Activated CD4-positive, alpha-beta T cell treated with anti-CD3 and anti-CD28 coated beads, Interleukin-2, amount 50 U/mL, for 24 hours (primary cell): ENCODE measurements at regions not wholly inside any gene's neighbourhood (a gene's known extent, or its start where the extent isn't known, plus 50 kb on each side); places are given as distances from the start of the nearest gene placed in this dataset.

Source experiments
- DNase-seq, 2 donors: peaks; one replicate each; pipeline ENCODE4 v3.0.0-alpha.2; 2020; ENCODE audit warnings: low read depth in 1 of 2, low spot score in 1 of 2

DNA sequence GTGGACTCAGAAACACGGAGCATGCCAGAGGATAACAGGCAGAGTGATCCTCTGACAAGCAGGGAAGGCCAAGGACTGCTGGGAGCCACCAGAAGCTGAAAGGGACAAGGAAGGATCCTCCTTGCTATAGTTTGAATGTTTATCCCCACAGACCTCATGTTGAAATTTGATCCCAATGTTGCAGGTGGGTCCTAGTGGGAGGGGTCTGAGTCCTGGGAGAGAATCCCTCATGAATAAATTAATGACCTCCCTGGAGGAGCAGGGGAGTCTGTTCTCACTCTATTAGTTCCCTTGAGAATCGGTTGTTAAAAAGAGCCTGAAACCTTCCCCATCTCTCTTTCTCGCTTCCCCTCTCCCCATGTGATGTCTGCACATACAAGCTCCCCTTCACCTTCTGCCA lies 124.4 kb downstream of the FBXO15 start:
- no peak for DNase-seq

DNA sequence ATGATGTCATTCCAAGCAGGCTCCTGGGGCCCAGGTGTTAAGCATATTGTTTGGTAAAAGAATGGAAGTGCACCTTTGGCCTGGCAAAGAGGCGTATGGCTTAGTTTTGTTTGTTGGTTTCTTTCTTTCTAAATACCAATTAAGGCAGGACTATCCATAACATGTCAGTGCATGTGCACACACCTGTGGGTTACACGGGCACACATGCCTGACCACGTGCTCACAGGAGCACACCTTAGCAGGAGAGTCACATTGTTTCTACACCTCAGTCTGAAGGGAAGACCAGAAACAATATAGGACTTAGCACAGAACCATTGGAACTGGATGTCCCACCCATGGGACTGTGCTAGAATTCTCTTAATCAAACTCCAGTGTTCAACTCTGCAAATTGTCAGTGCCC lies 127.8 kb downstream of the FBXO15 start:
- no peak for DNase-seq

DNA sequence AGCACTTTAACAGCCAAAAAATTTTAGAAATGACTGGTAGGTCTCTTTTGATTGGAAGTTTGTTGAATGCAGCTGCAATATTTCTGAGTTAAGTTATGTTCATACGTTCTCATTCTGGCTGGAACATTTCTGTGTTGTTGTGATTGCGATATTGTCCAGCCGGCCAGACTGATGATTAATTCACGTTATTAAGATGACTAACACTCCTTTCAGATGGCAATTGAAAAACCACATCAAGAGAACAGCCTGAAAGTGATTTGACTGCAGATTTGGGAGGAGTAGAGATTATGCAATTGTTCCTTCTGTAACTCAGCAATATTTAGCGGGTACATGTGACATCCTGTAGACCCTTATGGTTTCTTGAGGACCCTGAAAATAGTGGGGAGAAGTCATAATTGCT lies 133.7 kb downstream of the FBXO15 start:
- no peak for DNase-seq

DNA sequence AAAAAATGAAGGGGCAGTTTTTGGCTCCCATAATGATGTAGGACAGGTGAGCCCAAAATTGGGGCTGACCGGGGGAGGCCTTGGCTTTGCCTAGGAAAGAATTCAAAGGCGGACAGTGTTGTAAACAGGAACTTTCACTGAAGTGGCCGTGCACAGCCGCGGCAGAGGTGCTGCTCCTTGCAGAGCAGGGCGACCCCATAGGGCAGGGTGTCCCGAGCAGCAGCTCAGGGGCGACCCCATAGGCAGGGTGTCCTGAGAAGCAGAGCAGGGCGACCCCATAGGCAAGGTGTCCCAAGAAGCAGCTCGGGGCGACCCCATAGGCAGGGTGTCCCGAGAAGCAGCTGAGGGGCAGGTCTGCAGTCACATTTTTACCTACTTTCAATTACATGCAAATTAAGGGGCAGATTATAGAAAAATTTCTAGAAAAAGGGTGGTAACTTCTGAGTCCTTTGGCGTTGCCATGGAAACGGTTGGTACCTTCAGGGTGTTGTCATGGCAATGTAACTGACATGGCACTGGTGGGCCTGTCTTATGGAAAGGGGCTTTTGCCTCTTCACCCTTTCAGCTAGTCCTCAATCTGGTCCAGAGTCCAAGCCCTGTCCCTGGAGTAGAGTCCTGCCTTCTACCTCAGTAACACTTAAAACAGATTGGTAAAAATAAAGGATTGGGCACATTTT lies 134.5 kb downstream of the FBXO15 start:
- DNase-seq = no peak

DNA sequence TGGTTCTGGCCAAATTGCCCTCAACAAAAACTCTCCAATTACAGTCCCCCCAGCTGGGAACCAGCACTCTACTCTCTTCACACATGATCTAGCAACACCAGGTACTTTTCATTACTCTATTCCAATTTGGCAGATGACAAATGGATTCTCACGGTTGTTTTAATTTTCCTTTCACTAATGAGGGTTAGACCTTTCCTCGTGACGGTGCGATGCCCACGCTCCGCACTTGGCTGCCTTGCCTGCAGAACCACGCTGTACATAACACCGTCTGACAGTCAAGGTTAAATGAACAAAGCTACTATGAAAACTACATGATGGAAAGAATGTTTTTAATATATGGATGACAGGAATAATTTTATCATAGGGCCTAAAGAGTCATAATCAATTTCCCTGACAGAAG lies 141.5 kb downstream of the FBXO15 start:
- no peak for DNase-seq

DNA sequence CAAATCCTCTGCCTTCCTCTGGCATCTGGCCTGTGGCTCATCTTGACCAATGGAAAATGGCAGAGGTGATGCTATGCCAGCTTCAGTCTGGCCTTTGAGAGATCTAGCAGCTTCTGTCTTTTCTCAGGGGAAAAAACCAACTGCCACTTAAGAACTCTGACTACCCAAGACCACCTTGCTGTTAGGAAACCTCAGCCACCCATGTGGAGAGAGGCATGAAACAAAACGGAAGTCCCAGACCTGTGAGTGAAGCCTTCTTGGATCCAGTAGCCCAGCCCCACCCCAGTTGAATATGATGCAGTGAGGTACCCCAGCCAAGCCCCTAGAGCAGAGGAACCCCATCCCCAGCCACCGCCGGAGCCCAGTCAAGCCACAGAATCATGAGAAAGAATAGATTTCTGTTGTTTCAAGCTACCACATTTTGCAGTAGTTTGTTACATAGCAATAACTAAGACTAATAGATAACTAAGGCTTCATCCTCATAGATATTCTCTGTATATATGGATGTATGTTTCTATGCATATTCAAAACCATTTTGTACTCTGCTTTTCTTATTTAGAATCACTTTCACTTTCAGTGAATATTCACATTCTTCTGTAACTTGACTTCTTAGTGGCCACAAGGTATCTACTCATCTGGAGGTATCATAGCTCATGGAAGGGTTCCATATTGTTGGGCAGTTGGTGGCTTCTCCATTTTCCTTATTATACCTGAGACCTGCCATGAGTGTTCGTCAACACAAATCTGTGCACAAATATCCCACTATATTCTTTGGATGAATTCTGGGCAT lies 142.1 kb downstream of the FBXO15 start:
- no peak for DNase-seq

DNA sequence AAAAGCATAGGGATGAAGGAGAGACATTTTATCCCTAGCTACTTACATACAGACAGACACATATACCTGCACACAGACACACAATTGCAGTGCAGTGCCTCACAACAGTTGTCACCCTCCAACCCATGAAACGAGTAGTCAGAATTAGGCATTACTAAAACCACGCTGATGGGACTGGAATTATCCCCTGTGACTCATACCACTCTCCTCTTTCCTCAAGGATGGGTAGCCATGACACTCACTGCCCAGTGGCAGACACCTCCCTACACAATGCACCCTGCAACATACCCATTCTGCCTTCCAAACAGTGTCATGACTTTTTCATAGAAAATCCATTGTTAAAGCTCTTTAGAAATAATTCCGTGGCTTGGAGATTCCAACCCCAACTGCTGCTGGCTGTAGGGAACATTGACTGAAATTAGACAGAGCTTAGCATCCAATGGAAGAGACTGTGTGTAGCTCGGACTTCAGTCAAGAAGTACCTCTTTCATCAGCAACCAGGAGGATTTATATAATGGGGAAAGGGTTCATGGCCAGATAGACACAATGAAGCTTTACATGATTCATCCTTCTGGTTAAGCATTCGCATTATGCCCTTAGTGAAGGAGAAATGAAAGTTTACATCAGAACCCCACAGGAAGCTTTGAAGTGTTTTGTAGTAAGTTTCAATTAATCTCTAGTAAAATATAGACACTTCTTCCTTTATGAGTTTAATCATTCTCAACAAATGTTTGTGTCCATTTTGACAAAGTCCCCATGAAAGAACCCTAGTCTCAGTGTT lies 155.2 kb downstream of the FBXO15 start:
- DNase-seq = no peak

DNA sequence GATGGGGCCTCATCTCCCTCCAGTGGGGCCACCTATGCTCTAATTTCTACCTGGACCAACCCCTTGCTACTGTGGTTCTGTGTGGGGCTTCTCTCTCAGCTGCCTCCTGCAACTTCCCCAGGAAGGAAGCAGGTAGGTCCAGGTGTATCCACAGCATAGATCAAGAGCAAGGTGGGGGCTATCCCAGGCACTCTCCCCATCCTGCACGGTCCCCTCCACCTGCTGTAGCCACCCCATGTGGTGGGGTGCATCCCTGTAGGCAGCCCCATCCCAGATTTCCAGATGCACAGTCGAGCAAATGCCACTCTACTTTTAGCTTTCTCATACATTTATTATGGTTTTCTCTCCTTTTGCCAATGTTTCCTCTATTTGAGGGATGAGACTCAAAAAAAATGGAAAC lies 156.1 kb downstream of the FBXO15 start:
- no peak for DNase-seq

DNA sequence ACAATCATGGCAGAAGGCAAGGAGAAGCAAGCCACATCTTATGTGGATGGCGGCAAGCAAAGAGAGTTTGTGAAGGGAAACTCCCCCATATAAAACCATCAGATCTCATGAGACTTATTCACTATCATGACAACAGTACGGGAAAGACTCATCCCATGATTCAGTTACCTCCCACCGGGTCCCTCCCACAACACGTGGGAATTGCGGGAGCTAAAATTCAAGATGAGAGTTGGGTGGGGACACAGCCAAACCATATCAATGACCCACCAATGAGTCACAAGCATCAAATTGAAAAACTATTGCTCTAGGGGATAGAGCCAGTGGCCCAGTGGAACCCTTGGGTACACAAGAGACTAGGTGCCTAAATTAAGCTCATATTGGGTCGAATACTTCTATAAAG lies 157.4 kb downstream of the FBXO15 start:
- DNase-seq = no peak

DNA sequence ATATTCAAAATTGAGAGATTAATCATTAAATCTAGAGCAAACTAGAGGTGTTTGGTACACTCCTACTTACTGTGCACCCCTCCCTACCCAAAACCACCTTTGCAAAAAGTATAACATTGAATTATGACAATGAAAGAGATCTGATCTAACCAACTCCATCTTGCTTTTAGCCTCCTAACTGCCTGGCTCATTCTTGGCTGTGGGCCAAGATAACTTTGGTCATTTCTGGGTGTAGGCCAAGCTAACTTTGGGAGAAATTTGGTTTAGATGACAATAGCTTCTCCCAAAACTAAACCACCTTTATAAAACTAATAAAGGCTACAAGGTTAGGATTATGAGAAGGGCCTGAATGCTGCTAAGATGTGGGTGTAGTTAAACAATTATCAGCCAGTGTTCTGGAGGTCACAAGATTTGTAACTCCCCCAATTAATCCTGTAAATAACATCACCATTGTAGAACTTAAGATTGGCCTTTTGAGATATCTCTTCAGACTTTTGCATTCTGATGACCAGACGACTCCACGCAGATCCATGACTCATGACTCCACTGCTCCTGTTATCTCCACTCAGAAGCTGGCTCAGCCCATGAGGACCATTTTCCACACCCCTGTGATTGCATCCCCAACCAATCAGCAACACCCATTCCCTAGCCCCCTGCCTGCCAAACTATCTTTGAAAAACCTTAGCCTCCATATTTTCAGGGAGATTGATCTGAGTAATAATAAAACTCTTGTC lies 160.2 kb downstream of the FBXO15 start:
- DNase-seq = no peak

DNA sequence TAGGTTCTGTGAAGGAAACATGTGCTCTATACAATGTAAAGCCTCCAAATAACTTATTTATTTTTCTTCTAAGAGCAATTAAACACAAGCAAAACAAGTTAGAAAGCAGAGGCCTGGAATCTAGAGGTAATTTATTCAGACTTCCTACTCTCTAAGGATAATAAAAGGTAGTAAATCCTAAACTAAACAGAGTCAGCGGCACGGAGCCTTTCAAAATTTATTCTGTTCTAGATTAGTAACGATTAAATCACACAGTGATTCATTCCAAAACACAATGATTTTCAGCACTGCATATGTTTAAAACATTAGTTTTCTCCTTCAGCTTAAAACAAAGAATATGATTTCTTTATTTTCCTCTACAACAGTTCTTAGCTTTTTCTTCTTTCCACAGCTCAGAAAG lies 160.9 kb downstream of the FBXO15 start:
- no peak for DNase-seq

DNA sequence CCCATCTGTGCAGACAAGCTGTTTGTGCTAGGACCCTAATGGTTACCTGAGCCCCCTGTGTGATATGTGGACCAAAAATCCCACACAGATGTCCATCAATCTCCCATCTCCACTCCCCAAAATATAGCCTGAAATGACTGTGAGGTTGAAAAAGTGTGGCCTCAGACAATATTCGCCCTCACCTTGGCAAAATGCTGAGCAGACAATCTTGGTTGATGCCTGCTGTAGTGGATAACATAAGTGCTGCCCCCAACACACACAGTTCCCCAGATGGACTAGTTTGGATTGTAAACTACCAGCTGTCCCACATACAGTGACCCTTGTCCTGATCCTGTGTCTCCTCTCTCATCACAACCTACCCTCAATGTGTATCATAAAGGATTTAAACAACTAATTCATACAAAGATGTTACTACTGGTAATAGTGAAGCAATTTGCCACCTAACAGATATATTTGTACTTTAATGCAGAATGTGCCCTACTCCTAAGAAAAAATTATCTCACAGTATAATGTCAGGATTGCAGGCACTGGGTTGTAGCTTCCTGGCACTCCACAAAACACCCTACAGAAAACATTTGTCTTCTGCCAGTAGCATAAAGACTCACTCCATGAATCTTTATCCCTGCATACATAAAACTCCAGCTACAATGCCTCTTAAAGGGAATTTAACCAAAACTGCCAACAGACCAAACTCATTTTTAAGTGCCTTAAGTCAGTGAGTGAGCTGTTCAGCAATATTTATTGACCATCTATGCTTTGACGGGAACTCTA lies 161.6 kb downstream of the FBXO15 start:
- no peak for DNase-seq

DNA sequence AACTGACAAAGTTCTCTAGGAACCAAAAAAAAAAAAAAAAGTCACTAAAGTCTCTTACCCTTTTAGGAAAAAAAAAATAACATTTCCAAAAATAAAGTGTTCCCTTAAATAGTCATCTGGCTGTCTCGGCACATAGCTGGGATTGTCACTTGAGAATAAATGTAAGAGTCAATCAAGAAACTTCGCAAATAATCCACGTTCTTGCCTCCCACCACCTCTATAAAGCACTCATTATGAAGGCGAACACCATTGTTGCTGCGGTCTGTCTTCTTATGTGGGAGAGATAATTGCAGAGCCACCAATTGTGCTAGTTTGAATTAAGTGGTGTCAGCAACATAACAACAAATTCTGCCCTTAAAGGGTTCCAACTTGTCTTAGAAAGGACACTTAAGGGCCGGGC lies 163.7 kb downstream of the FBXO15 start:
- DNase-seq = no peak

DNA sequence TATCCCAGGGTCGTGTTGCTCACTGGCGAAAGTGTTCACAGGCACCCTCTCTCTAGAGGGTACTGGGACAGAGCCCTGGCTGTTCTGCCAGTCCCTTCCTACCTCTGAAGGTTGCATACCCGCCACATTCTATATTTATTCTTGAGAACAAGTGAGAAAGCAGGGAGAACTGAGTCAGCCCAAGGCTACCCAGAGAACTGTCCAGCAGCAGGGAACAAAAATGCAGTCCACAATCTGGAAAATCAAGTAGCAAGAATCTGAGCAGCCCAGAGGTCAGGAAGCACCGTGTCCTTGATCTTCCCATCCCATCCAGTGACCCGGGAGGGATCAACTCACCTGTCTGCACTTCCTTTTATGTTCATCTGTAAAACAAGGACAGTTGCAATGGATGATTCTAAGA lies 164.1 kb downstream of the FBXO15 start:
- no peak for DNase-seq

DNA sequence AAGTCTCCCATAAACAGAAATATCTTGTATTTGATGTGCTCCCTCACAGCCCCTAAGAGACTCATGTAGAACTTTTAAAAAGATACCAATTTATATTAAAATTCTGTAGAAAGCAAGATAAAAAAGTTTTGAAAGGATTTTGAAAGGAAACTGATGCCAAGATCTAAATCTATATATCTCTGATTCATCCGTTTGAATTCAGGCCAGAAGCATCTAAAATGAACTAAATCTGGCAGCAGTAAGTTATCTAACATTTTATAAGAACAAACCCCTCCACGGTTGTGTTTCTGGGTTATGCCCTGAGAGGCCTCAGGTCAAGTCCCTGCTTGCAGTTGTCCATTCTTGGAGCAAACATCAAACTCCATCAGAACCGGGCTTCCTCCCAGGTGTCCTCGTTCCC lies 165.8 kb downstream of the FBXO15 start:
- no peak for DNase-seq

DNA sequence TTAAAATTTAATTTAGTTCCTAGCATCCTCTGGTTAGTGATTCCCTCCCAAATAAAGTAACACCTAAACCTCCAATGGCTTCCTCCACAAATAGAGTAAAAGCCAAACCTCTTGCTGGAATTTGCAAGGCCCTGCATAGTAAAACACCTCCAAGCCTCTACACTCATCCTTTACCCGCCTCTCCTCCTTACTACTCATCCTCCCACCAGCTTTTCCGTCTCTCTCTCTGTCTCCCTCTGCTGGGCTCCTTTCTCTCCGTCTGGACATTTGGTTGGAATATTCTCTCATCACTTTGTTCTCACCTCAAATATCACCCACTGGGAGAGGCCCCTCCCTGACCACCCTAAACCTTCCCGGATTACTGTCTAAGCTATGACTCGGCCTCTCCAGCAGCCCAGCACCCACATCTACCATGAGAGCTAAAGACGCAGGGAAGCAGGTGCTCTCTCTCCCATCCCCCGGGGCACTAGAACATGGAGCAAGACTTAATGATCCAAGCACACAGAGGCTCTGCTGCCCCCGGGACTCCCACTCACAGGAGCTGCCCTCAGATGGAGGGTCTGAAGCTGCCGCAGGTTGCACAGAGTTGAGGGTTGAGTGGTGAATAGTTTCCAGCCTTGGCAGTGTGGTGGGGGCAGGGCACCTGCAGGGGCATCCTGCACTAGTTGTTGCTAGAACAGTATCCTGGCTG lies 167.2 kb downstream of the FBXO15 start:
- DNase-seq = no peak

DNA sequence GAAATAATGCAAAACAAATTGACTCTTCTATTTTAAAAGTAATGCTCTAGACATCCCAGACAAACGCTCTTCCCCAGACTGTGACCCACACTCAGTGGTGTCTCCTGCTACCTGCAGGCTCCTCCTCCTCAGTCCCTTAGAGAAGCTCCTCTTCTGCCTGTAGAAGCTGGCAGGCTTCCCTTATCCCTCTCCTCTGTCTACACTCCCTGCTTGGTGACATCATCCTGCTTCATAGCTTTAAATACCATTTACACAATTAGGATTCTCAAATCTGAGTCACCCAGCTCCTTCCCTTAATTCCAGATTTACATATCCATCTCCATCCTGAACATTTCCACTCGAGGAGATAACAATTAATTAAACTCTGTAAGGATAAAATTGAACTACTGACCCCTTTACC lies 167.9 kb downstream of the FBXO15 start:
- DNase-seq = no peak

DNA sequence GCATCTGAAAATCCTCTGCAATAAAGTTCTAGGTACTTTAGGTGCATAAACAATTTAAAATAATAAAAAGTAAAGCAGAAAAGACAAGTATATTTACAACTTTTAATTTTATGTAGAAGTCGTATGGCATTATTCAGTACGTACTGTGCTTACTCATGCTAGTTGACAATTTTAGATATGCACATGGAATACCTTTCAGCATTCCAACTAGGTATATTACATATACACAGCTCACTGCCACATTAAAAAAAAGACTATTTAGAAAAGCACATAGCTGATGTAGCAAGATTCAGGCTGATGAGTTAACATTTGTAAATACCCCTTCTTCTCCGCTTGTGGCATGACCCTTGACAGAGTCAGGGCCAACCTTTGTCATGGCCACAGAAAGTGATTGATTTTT lies 171.2 kb downstream of the FBXO15 start:
- no peak for DNase-seq

DNA sequence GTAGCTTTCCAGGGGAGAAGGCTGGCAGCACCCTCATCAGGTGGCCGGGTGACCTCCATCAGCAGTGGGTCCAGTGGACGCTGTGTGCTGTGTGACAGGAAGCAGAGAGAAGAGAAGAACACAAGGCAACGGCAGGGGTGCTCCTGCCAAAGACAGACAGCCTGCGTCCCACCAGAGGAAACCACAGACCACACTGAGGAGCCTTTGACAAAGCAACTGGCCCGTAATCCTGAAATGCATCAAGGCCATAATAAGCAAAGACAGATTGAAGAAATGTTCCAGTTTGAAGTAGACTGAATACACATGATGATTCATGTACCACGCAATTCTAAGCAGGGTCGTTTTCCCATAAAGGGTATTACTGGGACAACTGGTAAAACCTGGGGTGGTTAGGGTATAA lies 172.4 kb downstream of the FBXO15 start:
- no peak for DNase-seq

DNA sequence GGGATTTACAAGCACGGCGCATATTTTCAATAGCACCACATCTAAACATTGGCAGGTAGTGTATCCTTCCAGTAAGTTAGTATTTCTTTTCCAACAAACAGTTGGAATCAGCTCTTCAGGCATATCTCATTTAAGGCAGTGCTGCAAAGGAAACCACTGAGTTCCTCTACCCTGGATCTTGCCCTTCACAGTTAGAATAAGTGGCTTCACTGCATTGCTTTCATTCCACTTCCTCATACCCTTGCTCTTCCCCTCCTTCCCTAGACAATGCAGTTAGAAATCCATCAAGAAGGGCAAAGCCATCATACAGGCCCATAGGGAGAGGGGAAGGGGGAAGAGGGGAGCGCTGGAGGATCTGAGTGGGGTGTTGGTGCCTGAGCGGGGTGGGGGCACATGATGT lies 173.7 kb downstream of the FBXO15 start:
- DNase-seq = no peak
